Lower leg skin (tissue), 4 donors: ENCODE measurements at regions not wholly inside any gene's neighbourhood (a gene's known extent, or its start where the extent isn't known, plus 50 kb on each side); places are given as distances from the start of the nearest gene placed in this dataset.
A peak's percentile ranks its signal among the peaks of the same experiment; 100 is the strongest.

Experiments used
- DNase-seq, 2 donors: peaks; one replicate each; pipeline ENCODE4 v3.0.0-alpha.2; 2019; ENCODE audit warnings: low spot score in 2 of 2
- H3K4me3 ChIP-seq: fragments of 200-600 bp; sonication (generic); 2 replicates; pipeline ENCODE4 v1.5.1; 2017; ENCODE audit warnings: mild to moderate bottlenecking, low read depth; ENCODE audit not compliant: poor library complexity, severe bottlenecking
- POLR2A ChIP-seq, 2 donors: fragments of 450-650 bp; IDR thresholded peaks; one replicate each; pipeline ENCODE4 v1.6.1; 2016 to 2017; ENCODE audit warnings: antibody characterized with exemption in 2 of 2, mild to moderate bottlenecking in 1 of 2, moderate library complexity in 1 of 2
- WGBS, 2 donors: methylation state at CpG; one replicate each; pipeline ENCODE4 v1.1.5; 2018; 5-methylcytosine and 5-hydroxymethylcytosine counted together
- intact Hi-C: fragments of 100-400 bp; cut with DNase I; formaldehyde crosslinking; loops from one replicate; pipeline ENCODE4 v1.15.0; 2023; ENCODE audit warnings: low total_unique reads
- TF ChIP-seq, protein P1 (sequence below), 3 donors: fragments of 450-650 bp; IDR thresholded peaks; one replicate each; pipeline ENCODE4 v1.5.1; 2016; ENCODE audit warnings: antibody characterized with exemption in 3 of 3, mild to moderate bottlenecking in 3 of 3, moderate library complexity in 2 of 3

DNA sequence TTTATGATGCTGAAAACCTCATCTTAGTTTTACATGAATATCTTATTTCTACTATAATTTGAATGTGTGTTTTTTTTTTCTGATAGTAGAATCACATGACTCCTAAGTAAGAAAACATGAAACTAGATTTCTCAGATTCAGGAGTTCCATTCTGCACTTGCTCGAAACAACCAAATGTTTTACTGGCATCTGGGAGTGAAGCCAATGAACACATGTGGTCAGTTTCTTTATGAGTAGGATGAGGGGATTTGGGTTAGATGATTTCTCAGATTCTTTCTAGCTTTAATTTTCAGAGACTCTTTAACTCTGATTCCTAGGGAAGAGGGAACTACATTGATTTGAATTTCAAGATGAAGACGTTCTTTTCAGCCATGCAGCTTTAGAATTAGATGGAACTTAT lies 225.0 kb upstream of the NT5C1B start:
- WGBS, 2 donors, result 70 to 73% methylated on average over 2 of the region's 2 CpGs
- no peak for DNase-seq
- intact Hi-C loops, result no loop called here
- no peak for TF ChIP-seq POLR2A (IDR thresholded peaks at IDR 0.05)
- TF ChIP-seq, protein P1, sequence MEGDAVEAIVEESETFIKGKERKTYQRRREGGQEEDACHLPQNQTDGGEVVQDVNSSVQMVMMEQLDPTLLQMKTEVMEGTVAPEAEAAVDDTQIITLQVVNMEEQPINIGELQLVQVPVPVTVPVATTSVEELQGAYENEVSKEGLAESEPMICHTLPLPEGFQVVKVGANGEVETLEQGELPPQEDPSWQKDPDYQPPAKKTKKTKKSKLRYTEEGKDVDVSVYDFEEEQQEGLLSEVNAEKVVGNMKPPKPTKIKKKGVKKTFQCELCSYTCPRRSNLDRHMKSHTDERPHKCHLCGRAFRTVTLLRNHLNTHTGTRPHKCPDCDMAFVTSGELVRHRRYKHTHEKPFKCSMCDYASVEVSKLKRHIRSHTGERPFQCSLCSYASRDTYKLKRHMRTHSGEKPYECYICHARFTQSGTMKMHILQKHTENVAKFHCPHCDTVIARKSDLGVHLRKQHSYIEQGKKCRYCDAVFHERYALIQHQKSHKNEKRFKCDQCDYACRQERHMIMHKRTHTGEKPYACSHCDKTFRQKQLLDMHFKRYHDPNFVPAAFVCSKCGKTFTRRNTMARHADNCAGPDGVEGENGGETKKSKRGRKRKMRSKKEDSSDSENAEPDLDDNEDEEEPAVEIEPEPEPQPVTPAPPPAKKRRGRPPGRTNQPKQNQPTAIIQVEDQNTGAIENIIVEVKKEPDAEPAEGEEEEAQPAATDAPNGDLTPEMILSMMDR (IDR thresholded peaks at IDR 0.05), result no peak
- no peak overlapping the region for H3K4me3 ChIP-seq

DNA sequence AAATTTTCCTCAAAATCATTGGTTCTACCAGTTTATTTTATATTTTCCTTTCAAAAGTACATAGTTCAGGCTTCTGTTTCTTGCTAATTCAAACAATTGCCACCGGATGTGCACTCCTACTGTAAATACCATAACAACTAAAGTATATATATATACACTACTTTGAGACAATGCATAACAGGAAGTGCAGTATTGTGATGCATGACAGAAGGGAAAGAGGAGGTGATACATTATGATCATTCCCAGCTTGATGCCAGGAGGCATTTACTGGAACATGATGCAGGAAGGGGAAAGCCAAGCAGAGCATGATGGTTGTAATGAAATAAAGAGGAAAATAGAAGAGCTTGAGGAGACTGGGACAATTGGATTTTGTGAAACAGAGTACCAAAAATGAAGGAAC lies 215.2 kb upstream of the NT5C1B start:
- no peak for DNase-seq
- intact Hi-C loops, result no loop called here
- no peak for TF ChIP-seq POLR2A (IDR thresholded peaks at IDR 0.05)
- TF ChIP-seq, protein P1 (IDR thresholded peaks at IDR 0.05), result no peak
- no peak overlapping the region for H3K4me3 ChIP-seq
- 79 to 86% methylated on average over 1 of the region's 1 CpG for WGBS, 2 donors

DNA sequence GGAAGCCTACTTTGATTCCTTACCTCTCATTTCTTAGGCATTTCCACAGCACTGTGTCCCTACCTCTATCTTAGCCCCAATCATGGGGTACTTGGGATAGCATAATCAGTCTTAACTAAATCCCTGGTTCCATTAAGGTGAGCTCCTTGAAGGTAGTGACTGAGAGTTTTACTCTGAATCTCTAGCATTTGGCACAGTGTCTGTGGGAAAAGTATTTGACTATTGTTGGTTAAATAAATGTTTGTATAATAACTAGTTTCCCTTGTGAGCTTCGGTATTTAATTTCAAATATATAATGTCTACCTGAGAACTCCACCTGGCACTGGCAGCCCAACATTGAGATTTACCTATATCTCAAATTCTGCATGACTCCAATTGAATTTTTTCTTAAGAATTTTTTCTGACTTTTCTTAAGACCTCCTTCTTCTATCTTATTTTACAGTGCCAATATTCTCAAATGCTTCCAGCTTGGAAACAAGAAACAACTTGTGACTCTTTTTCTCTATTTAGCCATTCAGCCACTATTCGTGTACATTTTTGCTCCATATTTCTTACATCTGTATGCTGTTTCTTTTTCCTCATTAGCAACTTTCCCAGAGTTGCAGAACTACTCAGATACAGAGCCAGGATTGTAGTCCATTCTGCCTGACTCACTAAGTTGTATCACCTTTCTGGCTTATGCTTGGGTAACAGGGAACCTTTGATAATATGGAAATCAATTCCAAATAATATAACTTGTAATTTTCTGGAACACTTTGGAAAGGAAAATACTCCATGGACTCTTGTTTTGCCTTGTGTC lies 214.0 kb upstream of the NT5C1B start:
- TF ChIP-seq, protein P1 (IDR thresholded peaks at IDR 0.05), result no peak
- no peak for TF ChIP-seq POLR2A (IDR thresholded peaks at IDR 0.05)
- no peak for DNase-seq
- no peak overlapping the region for H3K4me3 ChIP-seq
- WGBS, 2 donors, result 57 to 67% methylated on average over 2 of the region's 2 CpGs
- intact Hi-C loops, result no loop called here

DNA sequence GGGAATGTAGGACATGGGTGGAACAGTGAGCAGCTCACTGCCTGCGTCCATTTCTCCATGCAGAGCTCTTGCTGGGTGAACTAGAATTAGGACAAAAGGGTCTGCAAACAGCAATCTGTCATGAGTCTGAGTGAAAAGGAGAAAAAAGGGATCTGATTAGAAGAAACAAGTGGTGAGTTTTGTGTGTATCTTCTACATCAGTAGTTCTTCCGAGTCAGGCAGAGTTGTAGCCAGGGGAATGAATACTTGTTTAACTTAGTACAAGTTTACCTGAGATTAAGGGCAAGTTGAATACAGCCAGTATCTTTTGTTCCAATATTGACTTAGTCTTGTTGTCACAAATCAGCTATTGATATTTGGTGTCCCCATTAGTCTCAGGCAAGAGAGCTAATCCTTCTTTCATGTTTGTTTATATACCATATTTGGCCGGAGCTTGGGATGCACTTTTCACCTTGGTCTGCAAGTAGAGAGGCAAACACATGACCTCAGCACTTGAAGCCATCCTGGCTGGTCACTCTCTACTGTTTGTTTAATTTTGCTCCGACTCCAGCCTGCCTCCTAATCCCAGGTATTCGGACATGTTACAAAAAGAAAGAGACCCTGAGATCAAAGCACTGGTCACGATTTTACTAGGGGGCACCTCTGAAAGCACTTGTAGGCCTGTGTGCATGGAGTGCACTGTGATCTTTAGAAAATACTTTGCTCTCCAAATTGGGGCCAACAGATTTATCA lies 211.0 kb upstream of the NT5C1B start:
- no peak overlapping the region for H3K4me3 ChIP-seq
- DNase-seq, result no peak
- intact Hi-C loops, result no loop called here
- TF ChIP-seq, protein P1 (IDR thresholded peaks at IDR 0.05), result peak in 1 of 3 donors; percentile 84
- no peak for TF ChIP-seq POLR2A (IDR thresholded peaks at IDR 0.05)
- 90 to 91% methylated on average over 6 of the region's 6 CpGs for WGBS, 2 donors

DNA sequence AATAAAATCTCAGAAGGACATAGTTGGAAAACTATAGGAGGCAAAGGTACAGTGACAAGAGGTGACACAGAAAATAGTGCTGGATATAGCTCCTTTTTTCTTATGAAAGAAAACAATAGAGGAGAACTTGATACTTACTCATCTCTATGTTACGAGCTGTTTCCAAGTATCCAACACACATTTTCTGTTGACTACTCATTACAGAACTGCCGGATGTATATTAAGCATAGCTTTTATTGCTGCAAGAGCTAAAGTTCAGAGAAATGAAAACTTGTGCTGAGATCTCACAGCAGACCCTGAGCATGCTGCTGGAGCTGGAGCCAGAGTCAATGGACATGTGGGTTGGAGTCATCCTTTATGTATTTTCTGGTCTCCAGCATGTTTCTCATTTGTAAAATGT lies 210.0 kb upstream of the NT5C1B start:
- WGBS, 2 donors, result 87 to 97% methylated on average over 2 of the region's 2 CpGs
- intact Hi-C loops, result no loop called here
- TF ChIP-seq, protein P1 (IDR thresholded peaks at IDR 0.05), result no peak
- no peak for TF ChIP-seq POLR2A (IDR thresholded peaks at IDR 0.05)
- DNase-seq, result no peak
- H3K4me3 ChIP-seq, result no peak overlapping the region
